Kidney tubule cell (primary cell): ENCODE measurements at regions not wholly inside any gene's neighbourhood (a gene's known extent, or its start where the extent isn't known, plus 50 kb on each side); places are given as distances from the start of the nearest gene placed in this dataset.
A peak's percentile ranks its signal among the peaks of the same experiment; 100 is the strongest.
"Not testable (repeated sequence)": the region's sequence is repeated elsewhere in the genome, so short reads cannot be mapped to it uniquely, and the experiment has no call there.

ENCODE experiments used
- DNase-seq: peaks from one replicate; pipeline ENCODE4 v3.0.0-alpha.2; 2018; ENCODE audit warnings: low spot score

GRCh38 chr18:60062831-60063230 is 163.0 kb downstream of the PMAIP1 start:
- peak; percentile 82 for DNase-seq

GRCh38 chr18:60062396-60062795 is 162.6 kb downstream of the PMAIP1 start:
- DNase-seq, result no peak

GRCh38 chr18:60060578-60060977 is 160.8 kb downstream of the PMAIP1 start:
- DNase-seq, result peak; percentile 94

GRCh38 chr18:60060026-60060425 is 160.2 kb downstream of the PMAIP1 start:
- peak; percentile 18 for DNase-seq

- no peak for DNase-seq
These were observed 159.4 kb downstream of the PMAIP1 start for GRCh38 chr18:60059216-60059615.

GRCh38 chr18:60053747-60054304 is 154.0 kb downstream of the PMAIP1 start:
- peak; percentile 100 for DNase-seq

GRCh38 chr18:60050821-60051220 is 151.0 kb downstream of the PMAIP1 start:
- DNase-seq, result no peak

- no peak for DNase-seq
These were observed 149.4 kb downstream of the PMAIP1 start for GRCh38 chr18:60049172-60049571.

GRCh38 chr18:60047556-60047955 is 147.8 kb downstream of the PMAIP1 start:
- peak; percentile 73 for DNase-seq

GRCh38 chr18:60044290-60045006 is 144.7 kb downstream of the PMAIP1 start:
- DNase-seq, result peak; percentile 91

GRCh38 chr18:60040971-60041370 is 141.2 kb downstream of the PMAIP1 start:
- peak; percentile 76 for DNase-seq

GRCh38 chr18:60038731-60039130 is 138.9 kb downstream of the PMAIP1 start:
- no peak for DNase-seq

GRCh38 chr18:60027397-60027796 is 127.6 kb downstream of the PMAIP1 start:
- peak; percentile 15 for DNase-seq

- DNase-seq, result no peak
These were observed 125.1 kb downstream of the PMAIP1 start for GRCh38 chr18:60024857-60025256.

GRCh38 chr18:60024345-60024744 is 124.5 kb downstream of the PMAIP1 start:
- DNase-seq, result no peak

GRCh38 chr18:60022671-60023276 is 123.0 kb downstream of the PMAIP1 start:
- DNase-seq, result peak; percentile 22

- no peak for DNase-seq
These were observed 121.8 kb downstream of the PMAIP1 start for GRCh38 chr18:60021556-60021955.

- peak; percentile 71 for DNase-seq
These were observed 120.5 kb downstream of the PMAIP1 start for GRCh38 chr18:60020107-60020925.

GRCh38 chr18:60019463-60019840 is 119.7 kb downstream of the PMAIP1 start:
- DNase-seq, result peak; percentile 91

GRCh38 chr18:60018618-60019462 is 119.0 kb downstream of the PMAIP1 start:
- DNase-seq, result peak; percentile 40

GRCh38 chr18:60018134-60018533 is 118.3 kb downstream of the PMAIP1 start:
- DNase-seq, result not testable (repeated sequence)

GRCh38 chr18:60017371-60017770 is 117.6 kb downstream of the PMAIP1 start:
- no peak for DNase-seq
